Sigmoid colon (tissue), 4 donors: ENCODE measurements at regions not wholly inside any gene's neighbourhood (a gene's known extent, or its start where the extent isn't known, plus 50 kb on each side); places are given as distances from the start of the nearest gene placed in this dataset.

Experiments used
- CTCF ChIP-seq, 4 experiments: fragments of 450-650 bp in 3 of 4; fragments of 200-600 bp in 1 of 4; IDR thresholded peaks; one replicate each; pipeline ENCODE4 v1.5.1; 2016 to 2019; ENCODE audit warnings: antibody characterized with exemption in 4 of 4, mild to moderate bottlenecking in 3 of 4, moderate library complexity in 2 of 4
- EP300 ChIP-seq, 4 donors: sonication (generic); formaldehyde crosslinking; IDR thresholded peaks; one replicate each; pipeline ENCODE4 v1.6.1; 2017; ENCODE audit warnings: antibody characterized with exemption in 4 of 4

DNA sequence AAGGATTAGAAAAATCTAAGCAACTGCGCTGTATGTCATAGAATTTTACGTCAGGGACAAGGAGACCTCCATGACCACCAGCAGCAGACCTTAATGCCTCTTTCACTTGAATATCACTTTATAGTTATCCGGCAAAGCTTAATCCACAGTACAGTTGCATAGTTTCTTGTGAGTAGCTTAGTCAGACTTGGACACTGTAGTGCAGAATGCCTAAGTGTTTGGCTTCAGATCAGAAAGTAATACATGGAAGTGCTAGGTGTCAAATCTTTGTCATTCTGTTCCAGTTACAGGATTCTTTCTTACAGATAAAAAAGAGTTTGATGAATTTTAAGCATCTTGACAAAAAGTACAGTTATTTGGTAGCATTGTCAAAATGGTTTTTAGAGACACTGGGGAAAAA is 239.9 kb upstream of the PAPPA start:
- TF ChIP-seq CTCF (IDR thresholded peaks at IDR 0.05) (no peak), EP300 (IDR thresholded peaks at IDR 0.05) (no peak)
